NCI-H345 treated with DMSO at 0.1 percent for 48 hours (cell line): ENCODE measurements at regions not wholly inside any gene's neighbourhood (a gene's known extent, or its start where the extent isn't known, plus 50 kb on each side); places are given as distances from the start of the nearest gene placed in this dataset.

Source experiments
- DNase-seq: peaks from one replicate; lab custom pipeline; 2025; ENCODE audit not compliant: unreplicated experiment; lab: John Stamatoyannopoulos, UW

DNA sequence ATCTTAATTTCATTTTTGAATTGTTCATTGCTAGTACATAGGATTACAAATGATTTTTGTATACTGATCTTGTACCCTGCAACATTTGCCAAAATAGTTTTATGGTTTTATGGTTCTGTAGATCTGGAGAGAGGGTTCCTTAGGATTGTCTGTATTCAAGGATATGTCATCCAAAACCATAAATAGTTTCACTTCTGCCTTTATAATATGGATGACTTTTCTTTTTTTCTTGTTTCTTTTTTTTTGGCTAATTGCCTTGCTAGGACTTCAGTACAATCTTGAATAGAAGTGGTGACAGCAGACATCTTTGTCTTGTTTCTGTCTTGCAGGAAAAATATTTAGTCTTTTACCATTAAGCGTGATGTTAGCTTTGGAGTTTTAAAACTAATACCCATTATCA is 383.9 kb upstream of the HS6ST1 start:
- no peak for DNase-seq

DNA sequence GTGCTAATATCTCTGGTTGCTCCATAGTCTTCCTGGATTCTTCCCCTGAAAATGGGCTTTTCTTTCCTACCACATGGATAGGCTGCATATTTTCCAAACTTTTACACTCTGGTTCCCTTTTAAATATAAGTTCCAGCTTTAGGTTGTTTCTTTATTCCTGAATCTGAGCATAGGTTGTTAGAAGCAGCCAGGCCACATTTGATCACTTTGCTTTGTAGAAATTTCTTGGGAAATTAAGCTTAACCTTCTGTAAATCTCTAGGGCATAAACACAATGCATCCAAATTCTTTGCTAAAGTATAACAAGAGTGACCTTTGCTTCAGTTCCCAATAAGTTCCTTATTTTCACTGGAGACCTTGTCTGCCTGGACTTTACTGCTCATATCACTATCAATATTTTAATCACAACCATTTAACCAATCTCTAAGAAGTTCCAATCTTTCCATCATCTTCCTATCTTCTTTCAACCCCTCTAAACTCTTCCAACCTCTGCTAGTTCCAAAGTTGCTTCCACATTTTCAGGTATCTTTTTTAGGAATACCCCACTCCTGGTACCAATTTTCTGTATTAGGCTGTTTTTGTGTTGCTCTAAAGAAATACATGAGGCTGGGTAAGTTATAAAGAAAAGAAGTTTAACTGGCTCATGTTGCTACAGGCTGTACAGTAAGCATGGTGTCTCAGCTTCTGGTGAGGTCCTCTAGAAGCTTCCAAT is 389.6 kb upstream of the HS6ST1 start:
- no peak for DNase-seq

DNA sequence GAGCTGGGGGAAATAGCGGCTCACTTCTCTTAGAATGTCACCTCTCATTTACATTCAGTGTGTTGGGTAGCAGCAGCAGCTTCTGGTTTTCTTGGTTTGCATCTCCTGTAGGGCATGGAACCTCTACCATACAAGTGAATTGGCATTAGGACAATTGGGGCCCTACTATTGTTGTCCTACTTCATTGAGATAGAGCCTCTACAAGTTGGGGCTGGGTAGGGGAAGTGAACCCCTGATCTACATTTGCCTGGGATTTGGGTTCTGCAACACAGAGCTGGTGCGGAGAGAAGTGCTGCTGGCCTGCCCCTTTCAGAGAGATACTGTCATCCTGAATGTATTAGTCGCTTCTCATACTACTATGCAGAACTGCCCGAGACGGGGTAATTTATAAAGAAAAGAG is 391.6 kb upstream of the HS6ST1 start:
- no peak for DNase-seq

- DNase-seq: no peak
Measured at GRCh38 chr2:128710729-128711128, 392.1 kb upstream of the HS6ST1 start.

- no peak for DNase-seq
Measured at GRCh38 chr2:128714285-128714684, 395.6 kb upstream of the HS6ST1 start.

DNA sequence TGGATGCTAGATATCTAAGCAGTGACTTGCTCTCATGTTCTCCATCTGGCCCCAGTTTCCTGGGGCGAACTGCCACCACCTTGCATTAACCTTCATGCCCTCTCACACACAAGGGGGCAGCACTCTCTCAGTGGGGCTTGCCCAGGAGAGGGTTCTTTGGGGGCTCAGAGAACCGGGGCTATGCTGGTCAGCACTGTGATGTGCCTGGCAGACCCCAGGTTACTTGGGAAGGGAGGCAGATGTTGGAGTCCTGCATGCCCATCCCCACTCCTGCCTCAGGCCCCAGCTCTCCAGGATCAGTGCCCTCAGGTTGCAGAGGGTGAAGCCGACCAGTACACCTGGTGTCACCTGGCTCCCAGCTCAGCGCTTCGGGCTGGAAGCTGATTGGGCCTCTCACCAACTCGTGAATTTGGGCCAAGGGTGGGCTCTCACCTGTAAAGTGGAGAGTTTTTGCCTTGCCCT is 396.2 kb upstream of the HS6ST1 start:
- no peak for DNase-seq

DNA sequence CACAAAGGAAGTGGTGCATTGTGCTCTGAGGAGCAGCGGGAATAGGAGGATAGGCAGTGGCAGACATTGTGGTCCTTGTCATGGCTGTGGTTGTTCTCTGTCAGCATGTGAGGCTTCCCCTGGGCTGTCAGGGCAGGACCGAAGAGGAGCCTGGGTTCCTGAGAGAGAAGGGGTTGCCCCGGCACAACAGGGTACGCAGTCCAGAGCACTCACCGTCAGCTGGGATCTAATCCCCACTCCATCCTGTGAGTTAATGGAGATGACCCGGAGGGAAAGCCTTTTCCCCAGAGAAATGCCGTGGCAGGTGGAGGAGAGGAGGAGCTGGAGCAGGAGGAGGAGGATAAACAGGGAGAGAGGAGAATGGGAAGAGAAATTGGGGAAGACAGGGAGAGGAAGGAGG is 396.7 kb upstream of the HS6ST1 start:
- DNase-seq: no peak

DNA sequence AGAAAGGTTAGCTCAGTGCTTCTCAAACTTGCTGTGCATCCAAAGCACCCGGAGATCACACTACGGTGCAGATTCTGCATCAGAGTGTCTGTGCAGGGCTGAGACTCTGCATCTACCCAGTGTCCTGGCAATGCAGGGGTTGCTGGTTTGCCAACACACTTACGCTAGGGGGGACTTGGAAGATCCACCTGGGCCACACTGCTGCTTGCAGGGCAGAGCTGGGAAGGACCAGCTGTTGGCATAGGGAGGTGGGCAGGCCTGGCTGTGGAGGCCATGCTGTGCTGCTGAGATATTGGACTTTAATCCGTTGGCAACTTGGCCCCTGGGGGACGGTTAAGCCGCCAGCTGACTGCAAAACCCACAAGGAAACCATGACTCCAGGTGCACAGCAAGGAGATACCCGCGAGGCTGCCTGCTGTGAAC is 397.6 kb upstream of the HS6ST1 start:
- DNase-seq: no peak

GRCh38 chr2:128717758-128718710 is 399.4 kb upstream of the HS6ST1 start:
- DNase-seq: no peak

DNA sequence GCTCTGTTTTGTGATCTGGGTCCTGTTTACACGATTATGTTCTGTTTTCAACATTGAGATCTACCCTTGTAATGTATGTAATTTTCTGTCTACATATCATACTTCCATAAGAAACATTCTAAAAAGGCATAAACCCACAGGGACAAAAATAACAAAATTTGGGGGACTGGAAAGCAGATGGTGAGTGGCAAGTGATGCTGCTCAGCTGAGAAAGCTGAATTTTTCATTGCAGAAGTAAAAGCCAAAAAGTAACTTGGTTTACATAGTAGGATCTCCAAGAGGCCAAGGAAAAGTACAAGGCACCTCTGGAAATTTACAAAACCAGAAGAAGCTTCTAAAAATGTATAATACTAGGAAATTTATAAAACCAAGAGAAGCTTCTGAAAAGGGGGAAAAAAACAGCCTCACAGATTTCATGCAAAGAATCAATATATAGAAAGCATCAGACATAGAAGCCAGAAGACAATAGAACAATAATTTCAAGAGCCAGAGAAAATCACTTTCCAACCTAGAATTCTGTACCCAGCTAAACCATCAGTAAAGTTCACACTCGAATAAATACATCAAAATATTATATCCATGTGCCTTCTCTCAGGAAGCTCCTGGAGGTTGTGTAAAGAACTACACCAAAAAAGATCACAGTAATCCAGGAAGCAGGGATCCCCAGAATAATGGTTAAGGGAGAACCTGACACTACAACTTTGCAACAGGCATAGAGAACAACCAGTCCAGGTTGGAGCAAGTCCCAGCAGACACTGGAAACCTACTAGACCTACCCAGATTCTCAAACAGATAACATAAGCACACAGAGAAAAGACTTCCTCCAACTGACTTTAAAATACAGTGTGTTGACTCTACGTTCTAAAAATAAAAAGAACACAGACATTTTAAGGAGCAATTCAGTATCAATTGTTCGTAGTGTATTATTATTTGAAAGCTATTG is 401.7 kb upstream of the HS6ST1 start:
- DNase-seq: no peak

DNA sequence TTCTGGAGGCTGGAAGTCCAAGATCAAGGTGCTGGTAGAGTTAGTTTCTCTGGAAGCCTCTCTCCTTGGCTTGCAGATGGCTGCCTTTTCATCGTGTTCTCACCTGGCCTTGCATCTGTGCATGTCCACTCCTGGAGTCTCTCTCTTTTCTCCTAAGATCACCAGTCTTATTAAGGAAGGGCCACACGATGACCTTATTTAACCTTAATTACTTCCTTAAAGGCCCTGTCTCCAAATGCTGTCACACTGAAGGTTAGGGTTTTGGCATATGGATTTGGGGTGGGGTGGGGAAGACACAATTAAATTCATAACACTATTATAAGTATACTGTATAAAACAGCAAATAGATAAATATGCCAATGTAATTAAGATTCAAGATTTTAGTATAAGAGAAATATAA is 402.4 kb upstream of the HS6ST1 start:
- DNase-seq: no peak

GRCh38 chr2:128722489-128722888 is 403.8 kb upstream of the HS6ST1 start:
- no peak for DNase-seq

GRCh38 chr2:128724547-128724946 is 405.9 kb upstream of the HS6ST1 start:
- DNase-seq: no peak

DNA sequence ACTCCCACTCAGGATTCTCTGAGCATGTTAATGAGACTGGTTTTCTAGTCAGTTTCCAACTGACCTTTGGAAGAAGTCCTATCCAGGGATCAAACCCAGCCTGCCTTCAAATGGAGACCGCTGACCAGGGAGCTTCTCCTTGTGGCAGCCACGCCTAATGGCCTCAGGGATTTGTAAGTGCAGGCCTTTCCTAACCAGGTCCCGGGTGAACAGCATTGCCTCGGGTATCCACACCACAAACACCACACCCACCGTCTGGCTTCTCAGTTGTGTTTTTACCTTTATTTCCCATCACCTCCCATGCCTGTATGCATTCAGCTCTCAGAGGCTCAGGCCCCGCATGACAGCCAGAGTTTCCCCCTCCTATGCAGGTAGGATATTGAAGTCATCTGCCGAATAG is 406.3 kb upstream of the HS6ST1 start:
- DNase-seq: no peak

- no peak for DNase-seq
Measured at GRCh38 chr2:128726236-128726635, 407.6 kb upstream of the HS6ST1 start.

DNA sequence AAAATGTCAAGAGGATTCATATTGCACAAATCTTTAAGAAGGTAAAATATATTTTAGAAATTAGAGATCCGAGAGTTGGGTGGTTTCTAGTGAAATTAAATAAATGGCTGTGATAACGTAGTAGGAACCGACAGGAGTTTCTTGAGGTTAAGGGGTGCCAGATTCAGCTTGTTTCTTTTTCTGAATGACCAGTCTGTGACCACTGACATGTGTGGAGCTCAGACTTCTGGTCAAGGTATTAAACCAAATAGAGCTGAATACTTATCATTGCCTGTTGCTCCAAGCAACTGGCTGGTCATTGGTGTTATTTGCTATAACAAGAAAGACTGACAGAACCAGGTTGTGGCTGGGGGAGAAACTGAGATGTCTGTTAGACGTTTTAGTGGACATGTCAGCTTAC is 408.2 kb upstream of the HS6ST1 start:
- DNase-seq: no peak

DNA sequence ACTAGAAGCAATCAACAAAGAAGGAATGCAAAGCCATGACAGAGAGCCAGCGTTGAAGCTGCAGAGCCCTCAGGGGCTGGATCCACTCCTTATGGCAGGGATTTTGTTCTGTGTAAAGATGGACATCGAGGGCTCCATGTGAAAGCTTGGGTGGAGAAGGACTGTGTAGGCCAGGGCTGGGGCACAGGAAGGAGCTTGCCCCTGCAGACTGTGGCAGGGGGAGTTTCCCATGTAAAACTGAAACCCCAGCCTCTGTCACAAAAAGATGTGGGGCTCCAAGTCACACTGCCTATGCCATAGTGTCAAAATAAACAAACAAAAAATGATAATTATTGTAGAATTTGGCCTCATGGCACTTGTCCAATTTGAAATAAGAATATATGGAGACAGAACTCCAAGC is 408.7 kb upstream of the HS6ST1 start:
- no peak for DNase-seq

- no peak for DNase-seq
Measured at GRCh38 chr2:128727914-128728313, 409.2 kb upstream of the HS6ST1 start.

- DNase-seq: no peak
Measured at GRCh38 chr2:128729051-128729450, 410.4 kb upstream of the HS6ST1 start.

DNA sequence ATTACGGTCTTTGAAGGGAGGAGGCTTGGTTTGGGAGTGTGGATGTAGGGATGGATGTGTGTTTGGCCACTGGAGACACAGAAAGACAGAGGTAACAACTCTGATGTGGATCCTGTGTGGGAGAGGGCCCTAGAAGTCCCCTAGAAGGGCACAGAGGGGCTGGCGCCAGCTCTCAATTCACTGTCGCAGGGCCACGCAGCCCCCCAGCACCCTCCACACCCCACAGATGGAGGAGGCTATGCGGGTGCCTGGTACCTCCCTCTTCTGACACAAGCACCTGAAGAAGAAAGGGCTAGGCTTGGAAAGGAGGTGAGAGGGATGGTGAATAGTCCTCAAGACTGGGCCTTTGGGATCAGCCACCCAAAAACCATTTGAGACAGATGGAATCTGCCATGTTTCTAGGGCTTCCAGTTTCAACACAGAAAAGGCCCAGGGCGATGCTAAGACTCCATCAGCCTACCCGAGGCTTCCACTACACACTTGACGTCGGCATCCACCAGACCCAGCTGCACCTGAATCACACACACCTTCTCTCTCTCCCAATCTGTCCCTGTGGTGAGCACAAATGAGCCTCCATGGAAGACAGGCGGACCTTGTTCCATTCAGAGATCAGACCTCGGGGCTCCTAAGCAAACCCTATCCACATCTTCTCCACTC is 413.5 kb upstream of the HS6ST1 start:
- no peak for DNase-seq
